ENCODE measurements at regions not wholly inside any gene's neighbourhood (a gene's known extent, or its start where the extent isn't known, plus 50 kb on each side); places are given as distances from the start of the nearest gene placed in this dataset.

DNA sequence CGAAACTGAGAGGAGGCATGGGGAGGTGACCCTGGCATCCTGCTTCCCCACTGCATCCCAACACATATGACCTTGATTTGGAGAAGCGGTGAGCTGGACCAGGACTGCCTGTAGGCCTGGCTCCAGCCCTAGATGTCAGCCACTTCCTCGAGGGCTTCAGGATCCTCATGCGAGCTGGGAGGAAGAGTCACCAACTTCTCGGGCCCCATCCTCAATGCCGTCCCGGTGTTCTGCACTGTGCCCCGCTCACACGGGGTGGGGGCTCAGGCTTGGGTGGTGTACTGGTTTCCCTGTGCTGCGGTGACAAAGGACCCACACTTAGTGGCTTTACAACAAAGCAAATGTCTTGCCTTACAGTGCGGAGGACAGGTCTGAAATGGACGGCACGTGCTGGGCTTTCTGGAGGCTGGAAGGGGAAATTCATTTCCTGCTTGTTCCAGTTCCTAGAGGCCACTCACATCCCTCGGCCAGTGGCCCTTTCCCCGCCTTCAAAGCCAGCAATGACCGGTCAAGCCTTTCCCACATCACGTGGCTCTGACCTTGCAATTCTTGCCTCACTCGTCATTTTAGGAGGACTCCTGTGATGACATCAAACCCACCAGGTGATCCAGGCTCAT lies 298.1 kb upstream of the RTL1 start:
- TF ChIP-seq, protein P1, sequence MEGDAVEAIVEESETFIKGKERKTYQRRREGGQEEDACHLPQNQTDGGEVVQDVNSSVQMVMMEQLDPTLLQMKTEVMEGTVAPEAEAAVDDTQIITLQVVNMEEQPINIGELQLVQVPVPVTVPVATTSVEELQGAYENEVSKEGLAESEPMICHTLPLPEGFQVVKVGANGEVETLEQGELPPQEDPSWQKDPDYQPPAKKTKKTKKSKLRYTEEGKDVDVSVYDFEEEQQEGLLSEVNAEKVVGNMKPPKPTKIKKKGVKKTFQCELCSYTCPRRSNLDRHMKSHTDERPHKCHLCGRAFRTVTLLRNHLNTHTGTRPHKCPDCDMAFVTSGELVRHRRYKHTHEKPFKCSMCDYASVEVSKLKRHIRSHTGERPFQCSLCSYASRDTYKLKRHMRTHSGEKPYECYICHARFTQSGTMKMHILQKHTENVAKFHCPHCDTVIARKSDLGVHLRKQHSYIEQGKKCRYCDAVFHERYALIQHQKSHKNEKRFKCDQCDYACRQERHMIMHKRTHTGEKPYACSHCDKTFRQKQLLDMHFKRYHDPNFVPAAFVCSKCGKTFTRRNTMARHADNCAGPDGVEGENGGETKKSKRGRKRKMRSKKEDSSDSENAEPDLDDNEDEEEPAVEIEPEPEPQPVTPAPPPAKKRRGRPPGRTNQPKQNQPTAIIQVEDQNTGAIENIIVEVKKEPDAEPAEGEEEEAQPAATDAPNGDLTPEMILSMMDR (IDR thresholded peaks at IDR 0.05; ENCODE audit: control extremely low read depth, extremely low read depth) = no peak
- Histone ChIP-seq H3K9ac (ENCODE audit: insufficient read depth in 1 of 2, low read length in 2 of 2) (no peak overlapping the region), H3K4me3 (no peak overlapping the region), H3K9me3 (ENCODE audit: control insufficient read depth in 4 of 4, insufficient read depth in 3 of 4, low read length in 3 of 4) (peaks cover 0 to 9% (median 0%) of the 10 kb centered on the region in 4 donors), H3K4me1 (ENCODE audit: control insufficient read depth in 5 of 5, insufficient read depth in 5 of 5, low read length in 5 of 5) (no peaks in the 10 kb centered on the region), H3K27me3 (ENCODE audit: control insufficient read depth in 3 of 3, insufficient read depth in 3 of 3, low read length in 2 of 3) (no peaks in the 10 kb centered on the region), H3K36me3 (ENCODE audit: control insufficient read depth in 4 of 4, insufficient read depth in 4 of 4, low read length in 4 of 4) (no peaks in the 10 kb centered on the region), H3K27ac (ENCODE audit: low read depth in 1 of 2, low read length in 1 of 2) (no peak overlapping the region)
- ATAC-seq (ENCODE audit: insufficient read depth, low FRiP score) = no peak
- 89 to 93% methylated on average over 18 of the region's 18 CpGs for WGBS, 2 donors
- peak in 1 of 3 donors; percentile 6 for DNase-seq

DNA sequence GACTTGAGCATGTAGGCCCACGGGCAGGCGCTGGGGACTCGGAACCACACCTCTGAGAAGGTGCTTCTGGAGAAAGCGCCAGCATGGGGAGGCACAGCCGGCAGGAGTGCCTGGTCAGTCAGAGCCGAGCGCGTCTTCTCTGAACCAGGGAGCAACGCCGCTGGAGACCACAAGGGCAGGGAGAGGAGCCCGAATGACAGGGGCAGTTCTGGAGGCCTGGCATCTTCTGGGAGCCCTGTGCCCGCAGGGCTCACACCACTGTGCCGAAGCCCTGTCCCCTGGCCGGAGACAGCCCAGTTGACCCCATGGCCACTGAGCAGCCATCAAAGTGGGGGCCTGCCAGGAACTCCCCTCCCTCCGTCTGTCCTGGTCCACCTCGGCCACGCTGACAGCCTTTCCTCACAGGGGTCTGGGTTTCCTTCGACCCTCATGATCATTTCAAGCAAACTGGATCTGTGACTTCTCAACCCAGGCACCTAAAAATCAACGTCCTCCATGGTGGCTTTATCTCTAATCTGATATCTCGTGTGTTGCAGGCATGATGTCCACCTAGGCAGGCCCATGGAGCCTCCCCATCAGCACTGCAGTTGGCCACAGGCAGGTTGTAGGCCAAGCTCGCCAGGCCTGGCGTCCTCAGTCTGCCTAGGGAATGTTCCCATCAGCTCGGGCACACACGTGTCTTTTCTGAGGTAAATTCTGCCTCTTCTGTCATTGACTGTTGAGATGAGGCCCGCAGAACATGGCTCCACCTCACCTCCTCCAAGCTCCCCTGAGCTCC lies 299.3 kb upstream of the RTL1 start:
- ATAC-seq (ENCODE audit: insufficient read depth, low FRiP score) (no peak), DNase-seq (no peak)
- Histone ChIP-seq H3K4me3 (no peak overlapping the region), H3K4me1 (ENCODE audit: control insufficient read depth in 5 of 5, insufficient read depth in 5 of 5, low read length in 5 of 5) (no peaks in the 10 kb centered on the region), H3K27ac (ENCODE audit: low read depth in 1 of 2, low read length in 1 of 2) (no peak overlapping the region), H3K36me3 (ENCODE audit: control insufficient read depth in 4 of 4, insufficient read depth in 4 of 4, low read length in 4 of 4) (no peaks in the 10 kb centered on the region), H3K9me3 (ENCODE audit: control insufficient read depth in 4 of 4, insufficient read depth in 3 of 4, low read length in 3 of 4) (peaks cover 0 to 9% (median 0%) of the 10 kb centered on the region in 4 donors), H3K27me3 (ENCODE audit: control insufficient read depth in 3 of 3, insufficient read depth in 3 of 3, low read length in 2 of 3) (no peaks in the 10 kb centered on the region), H3K9ac (ENCODE audit: insufficient read depth in 1 of 2, low read length in 2 of 2) (no peak overlapping the region)
- TF ChIP-seq, protein P1 (IDR thresholded peaks at IDR 0.05; ENCODE audit: control extremely low read depth, extremely low read depth) = no peak
- WGBS, 2 donors = 88 to 92% methylated on average over 25 of the region's 25 CpGs

DNA sequence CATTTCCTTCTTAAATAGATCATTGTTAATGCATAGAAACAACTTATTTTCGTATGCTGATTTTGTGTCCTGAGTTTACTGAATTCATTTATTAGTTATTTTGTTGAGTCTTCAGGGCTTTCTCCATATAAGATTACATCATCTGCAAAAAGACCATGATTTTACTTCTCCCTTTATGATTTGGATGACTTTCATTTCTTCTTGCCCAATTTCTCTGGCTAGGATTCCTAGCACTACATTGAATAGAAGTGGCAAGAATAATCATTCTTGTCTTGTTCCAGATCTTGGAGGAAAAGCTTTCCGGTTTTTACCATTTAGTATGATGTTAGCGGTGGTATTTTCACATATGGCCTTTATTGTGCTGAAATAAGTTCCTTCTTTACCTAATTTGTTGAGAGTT lies 303.0 kb upstream of the RTL1 start:
- Histone ChIP-seq H3K4me3 (no peak overlapping the region), H3K9ac (ENCODE audit: insufficient read depth in 1 of 2, low read length in 2 of 2) (no peak overlapping the region), H3K27ac (ENCODE audit: low read depth in 1 of 2, low read length in 1 of 2) (no peak overlapping the region), H3K4me1 (ENCODE audit: control insufficient read depth in 5 of 5, insufficient read depth in 5 of 5, low read length in 5 of 5) (no peaks in the 10 kb centered on the region), H3K27me3 (ENCODE audit: control insufficient read depth in 3 of 3, insufficient read depth in 3 of 3, low read length in 2 of 3) (no peaks in the 10 kb centered on the region), H3K9me3 (ENCODE audit: control insufficient read depth in 4 of 4, insufficient read depth in 3 of 4, low read length in 3 of 4) (peaks cover 4 to 13% (median 10%) of the 10 kb centered on the region in 4 donors), H3K36me3 (ENCODE audit: control insufficient read depth in 4 of 4, insufficient read depth in 4 of 4, low read length in 4 of 4) (no peaks in the 10 kb centered on the region)
- 87 to 94% methylated on average over 3 of the region's 3 CpGs for WGBS, 2 donors
- DNase-seq (no peak), ATAC-seq (ENCODE audit: insufficient read depth, low FRiP score) (no peak)
- TF ChIP-seq, protein P1 (IDR thresholded peaks at IDR 0.05; ENCODE audit: control extremely low read depth, extremely low read depth) = no peak
